GM23248 (cell line): ENCODE measurements at regions not wholly inside any gene's neighbourhood (a gene's known extent, or its start where the extent isn't known, plus 50 kb on each side); places are given as distances from the start of the nearest gene placed in this dataset.

Experiments used
- DNase-seq: peaks from one replicate; pipeline ENCODE4 v3.0.0-alpha.2; 2015
- H2AFZ ChIP-seq: fragments of 200-600 bp; sonication (generic); 2 replicates; pipeline ENCODE4 v1.6.1; 2016; ENCODE audit warnings: antibody characterized with exemption
- H3F3A ChIP-seq: fragments of 200-600 bp; sonication (generic); 2 replicates; pipeline ENCODE4 v1.6.1; 2016; ENCODE audit warnings: mild to moderate bottlenecking, antibody characterized with exemption, mixed run types; ENCODE audit not compliant: insufficient read depth
- H3K27ac ChIP-seq: fragments of 200-600 bp; sonication (generic); 2 replicates; pipeline ENCODE4 v1.5.1; 2016; ENCODE audit warnings: mild to moderate bottlenecking
- H3K27me3 ChIP-seq: fragments of 200-600 bp; sonication (generic); replicated peaks from 2 replicates; pipeline ENCODE4 v1.6.1; 2016; ENCODE audit warnings: mild to moderate bottlenecking; ENCODE audit not compliant: insufficient read depth
- H3K36me3 ChIP-seq: fragments of 200-600 bp; sonication (generic); 2 replicates; pipeline ENCODE4 v1.6.1; 2016; ENCODE audit warnings: low read depth, mild to moderate bottlenecking
- H3K4me1 ChIP-seq: fragments of 200-600 bp; sonication (generic); 2 replicates; pipeline ENCODE4 v1.6.1; 2016; ENCODE audit warnings: mild to moderate bottlenecking; ENCODE audit not compliant: insufficient read depth
- H3K4me2 ChIP-seq: fragments of 200-600 bp; sonication (generic); one replicate; pipeline ENCODE4 v1.6.1; 2016; ENCODE audit warnings: mild to moderate bottlenecking; ENCODE audit not compliant: unreplicated experiment
- H3K4me3 ChIP-seq: fragments of 200-600 bp; sonication (generic); 2 replicates; pipeline ENCODE4 v1.5.1; 2016; ENCODE audit warnings: mild to moderate bottlenecking
- H3K79me2 ChIP-seq: fragments of 200-600 bp; sonication (generic); 2 replicates; pipeline ENCODE4 v1.6.1; 2016; ENCODE audit warnings: mild to moderate bottlenecking; ENCODE audit not compliant: insufficient read depth
- H3K9ac ChIP-seq: fragments of 200-600 bp; sonication (generic); 2 replicates; pipeline ENCODE4 v1.6.1; 2016; ENCODE audit warnings: mild to moderate bottlenecking
- H3K9me2 ChIP-seq: fragments of 200-600 bp; sonication (generic); 2 replicates; pipeline ENCODE4 v1.6.1; 2016; ENCODE audit warnings: mixed run types, mild to moderate bottlenecking, moderate library complexity; ENCODE audit not compliant: insufficient read depth
- H3K9me3 ChIP-seq: fragments of 200-600 bp; sonication (generic); one replicate; pipeline ENCODE4 v1.6.1; 2017; ENCODE audit warnings: low read depth
- H4K20me1 ChIP-seq: fragments of 200-600 bp; sonication (generic); 2 replicates; pipeline ENCODE4 v1.6.0; 2016; ENCODE audit not compliant: insufficient read depth
- EZH2 ChIP-seq: fragments of 200-600 bp; sonication (generic); IDR thresholded peaks from 2 replicates; pipeline ENCODE4 v1.6.1; 2018; ENCODE audit warnings: antibody characterized with exemption, mild to moderate bottlenecking; ENCODE audit not compliant: insufficient read depth, poor library complexity, severe bottlenecking
- EZH2phosphoT487 ChIP-seq: fragments of 200-600 bp; sonication (generic); IDR thresholded peaks from 2 replicates; pipeline ENCODE4 v1.6.1; 2018; ENCODE audit warnings: antibody characterized with exemption, moderate library complexity, mild to moderate bottlenecking, low read depth; ENCODE audit not compliant: insufficient read depth
- WGBS, 2 experiments: methylation state at CpG; one replicate each; pipeline ENCODE4 v1.1.6; 2015 to 2017; ENCODE audit warnings: low lambda C conversion rate in 2 of 2, low coverage in 1 of 2; ENCODE audit errors: missing lambda C conversion rate in 2 of 2; 5-methylcytosine and 5-hydroxymethylcytosine counted together
- in situ Hi-C: fragments of 300-500 bp; cut with MboI; formaldehyde crosslinking; loops from 2 replicates; pipeline ENCODE4 v1.15.0; 2020

DNA sequence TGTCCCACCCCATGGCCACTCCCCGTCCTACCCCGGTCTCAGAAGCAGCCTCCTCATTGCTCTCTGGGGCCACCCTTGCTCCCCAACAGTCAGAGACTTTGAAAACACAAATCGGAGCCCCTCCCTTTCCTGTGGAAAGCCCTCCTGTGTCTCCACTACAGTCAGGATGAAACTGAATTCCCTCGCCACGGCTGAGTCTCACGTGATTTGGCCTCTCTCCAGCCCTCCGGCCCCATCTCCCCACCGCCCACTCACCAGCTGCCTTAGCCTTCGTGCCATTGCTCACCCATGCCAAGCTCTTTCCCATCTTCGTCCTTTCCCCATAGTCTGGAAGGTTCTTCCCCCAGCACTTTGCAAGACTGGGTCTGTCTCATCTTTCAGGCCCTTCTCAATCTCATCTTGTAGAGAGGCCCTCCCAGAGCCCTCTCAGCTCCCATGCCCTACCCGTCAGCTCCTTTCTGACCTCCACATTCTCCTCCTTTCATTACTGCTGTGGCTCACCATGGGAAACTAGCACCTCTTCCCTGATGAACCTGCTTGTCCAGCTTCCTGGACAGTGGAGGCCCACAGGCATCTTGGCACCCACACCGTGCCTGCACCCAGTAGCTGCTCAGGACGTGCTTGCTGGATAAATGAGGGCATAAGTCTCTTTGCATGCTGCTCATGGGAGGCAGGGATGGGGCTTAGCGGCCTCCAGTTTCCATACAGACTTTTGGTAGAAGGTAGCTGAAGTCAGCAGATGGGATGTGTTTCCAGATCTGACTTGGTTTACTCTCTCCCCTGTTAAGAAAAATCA is 126.4 kb upstream of the COL5A1 start:
- Histone ChIP-seq H3K36me3 (no peaks in the 10 kb centered on the region), H3F3A (no peaks in the 10 kb centered on the region), H3K4me3 (no peak overlapping the region), H2AFZ (no peak overlapping the region), H3K4me1 (peaks cover 8% of the 10 kb centered on the region; the same call in 1 of the 2 replicates), H3K27ac (no peak overlapping the region), H4K20me1 (no peaks in the 10 kb centered on the region), H3K9ac (no peak overlapping the region), H3K4me2 (no peak overlapping the region), H3K9me3 (no peaks in the 10 kb centered on the region), H3K27me3 (no peaks in the 10 kb centered on the region), H3K9me2 (no peaks in the 10 kb centered on the region), H3K79me2 (no peaks in the 10 kb centered on the region)
- in situ Hi-C loops = no loop called here
- DNase-seq = peak; percentile 73
- TF ChIP-seq EZH2 (no peak), EZH2phosphoT487 (no peak)
- 53 to 56% methylated on average over 14 of the region's 14 CpGs for WGBS, 2 experiments

DNA sequence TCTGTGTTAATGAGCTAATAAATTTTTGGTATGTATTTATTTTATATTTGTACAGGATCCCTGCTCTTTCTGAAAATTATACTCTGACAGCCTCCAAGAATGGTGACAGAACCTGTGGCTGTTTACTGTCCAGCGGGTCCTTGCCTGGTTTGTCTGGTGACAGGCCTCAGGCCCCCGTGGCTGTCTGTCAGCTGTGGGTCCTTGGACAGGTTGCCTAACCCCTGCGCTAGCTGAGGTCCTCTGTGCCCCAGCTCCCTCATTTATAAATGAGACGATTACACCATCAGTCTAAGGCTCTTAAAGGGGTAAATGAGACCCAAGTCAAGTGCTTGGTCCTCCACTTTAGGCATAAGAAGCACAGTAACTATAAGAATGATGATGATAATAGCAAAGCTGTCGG is 125.1 kb upstream of the COL5A1 start:
- DNase-seq = no peak
- Histone ChIP-seq H2AFZ (no peak overlapping the region), H3K9ac (no peak overlapping the region), H3K36me3 (no peaks in the 10 kb centered on the region), H3K4me3 (no peak overlapping the region), H3K27ac (no peak overlapping the region), H4K20me1 (no peaks in the 10 kb centered on the region), H3K4me1 (peaks cover 8% of the 10 kb centered on the region; the same call in 1 of the 2 replicates), H3K79me2 (no peaks in the 10 kb centered on the region), H3K27me3 (no peaks in the 10 kb centered on the region), H3F3A (no peaks in the 10 kb centered on the region), H3K9me2 (no peaks in the 10 kb centered on the region), H3K9me3 (no peaks in the 10 kb centered on the region), H3K4me2 (no peak overlapping the region)
- TF ChIP-seq EZH2phosphoT487 (no peak), EZH2 (no peak)
- in situ Hi-C loops = no loop called here
- 86 to 90% methylated on average over 5 of the region's 5 CpGs for WGBS, 2 experiments

DNA sequence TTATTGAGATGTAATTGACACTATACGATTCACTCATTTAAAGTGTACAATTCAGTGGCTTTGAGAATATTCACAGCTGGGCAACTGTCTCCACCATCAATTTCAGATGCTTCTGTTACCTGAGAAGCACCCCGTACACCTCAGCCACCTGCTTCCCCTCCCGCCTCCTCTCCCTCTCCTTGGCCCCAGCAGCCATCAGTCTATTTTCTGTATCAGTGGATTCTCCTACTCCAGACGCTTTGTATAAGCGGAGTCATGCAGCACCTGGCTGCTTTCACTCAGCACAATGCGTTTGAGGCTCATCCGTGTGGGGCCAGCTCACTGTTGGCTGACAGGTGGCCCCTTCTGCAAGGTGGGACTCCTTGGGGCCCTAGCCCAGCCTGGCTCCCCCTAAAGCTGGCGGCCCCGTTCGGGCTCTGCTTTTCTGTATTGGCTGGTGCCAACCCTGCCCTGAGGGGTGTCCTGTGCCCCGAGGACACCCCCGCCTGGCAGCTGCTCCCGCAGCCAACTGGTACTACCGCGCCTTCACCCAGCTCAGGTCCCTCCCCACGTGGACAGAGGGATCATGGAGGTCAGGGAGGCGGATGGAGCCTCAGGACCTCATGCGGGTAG is 124.4 kb upstream of the COL5A1 start:
- no peak for TF ChIP-seq EZH2phosphoT487
- TF ChIP-seq EZH2 = no peak
- Histone ChIP-seq H3K9ac (no peak overlapping the region), H3K9me2 (no peaks in the 10 kb centered on the region), H3K9me3 (no peaks in the 10 kb centered on the region), H3K79me2 (no peaks in the 10 kb centered on the region), H3F3A (no peaks in the 10 kb centered on the region), H3K4me3 (no peak overlapping the region), H3K4me1 (peaks cover 8% of the 10 kb centered on the region; the same call in 1 of the 2 replicates), H3K27me3 (no peaks in the 10 kb centered on the region), H3K4me2 (no peak overlapping the region), H4K20me1 (no peaks in the 10 kb centered on the region), H3K27ac (no peak overlapping the region), H3K36me3 (no peaks in the 10 kb centered on the region), H2AFZ (no peak overlapping the region)
- WGBS, 2 experiments = 74 to 77% methylated on average over 18 of the region's 18 CpGs
- in situ Hi-C loops = no loop called here
- DNase-seq = no peak

DNA sequence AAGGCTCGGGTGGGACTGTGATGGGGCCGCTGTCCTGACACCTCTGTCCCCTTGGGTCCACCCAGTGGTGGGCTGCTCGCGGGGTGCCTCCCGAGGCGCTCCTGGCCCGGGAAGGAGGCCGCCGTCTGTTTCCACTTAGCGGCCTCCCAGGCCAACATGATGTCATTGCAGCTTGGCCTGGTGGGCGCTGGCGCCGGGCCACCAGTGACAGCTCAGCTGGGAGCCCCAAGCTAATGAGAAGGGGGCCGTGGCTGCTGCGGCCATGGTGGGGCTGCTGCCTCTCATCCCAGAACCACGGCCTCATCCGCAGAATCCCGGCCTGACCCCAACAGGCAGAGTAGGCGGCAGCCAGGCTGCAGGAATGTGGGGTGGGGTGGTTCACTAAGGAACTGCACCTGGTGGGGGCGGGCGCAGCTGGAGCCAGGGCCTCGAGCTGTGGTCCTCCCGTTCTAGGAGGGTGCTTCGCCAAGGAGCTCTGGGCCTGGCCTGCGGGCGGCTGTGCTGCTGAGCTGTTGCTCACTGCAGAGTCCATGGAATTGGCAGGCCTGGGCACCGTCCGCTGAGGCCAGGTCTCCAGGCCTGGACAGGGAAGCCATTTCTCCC is 123.5 kb upstream of the COL5A1 start:
- Histone ChIP-seq H3K27me3 (no peaks in the 10 kb centered on the region), H3K9me2 (no peaks in the 10 kb centered on the region), H3F3A (no peaks in the 10 kb centered on the region), H3K9me3 (no peaks in the 10 kb centered on the region), H3K9ac (no peak overlapping the region; the same call in 1 of the 2 replicates), H3K79me2 (no peaks in the 10 kb centered on the region), H3K4me2 (no peak overlapping the region), H3K36me3 (no peaks in the 10 kb centered on the region), H4K20me1 (no peaks in the 10 kb centered on the region), H3K27ac (no peak overlapping the region), H3K4me3 (no peak overlapping the region), H2AFZ (no peak overlapping the region), H3K4me1 (peaks cover 8% of the 10 kb centered on the region; the same call in 1 of the 2 replicates)
- 24 to 37% methylated on average over 24 to 28 of the region's 28 CpGs for WGBS, 2 experiments
- in situ Hi-C loops = no loop called here
- TF ChIP-seq EZH2phosphoT487 = no peak
- peak; percentile 76 for DNase-seq
